ENCODE measurements at regions not wholly inside any gene's neighbourhood (a gene's known extent, or its start where the extent isn't known, plus 50 kb on each side); places are given as distances from the start of the nearest gene placed in this dataset.

DNA sequence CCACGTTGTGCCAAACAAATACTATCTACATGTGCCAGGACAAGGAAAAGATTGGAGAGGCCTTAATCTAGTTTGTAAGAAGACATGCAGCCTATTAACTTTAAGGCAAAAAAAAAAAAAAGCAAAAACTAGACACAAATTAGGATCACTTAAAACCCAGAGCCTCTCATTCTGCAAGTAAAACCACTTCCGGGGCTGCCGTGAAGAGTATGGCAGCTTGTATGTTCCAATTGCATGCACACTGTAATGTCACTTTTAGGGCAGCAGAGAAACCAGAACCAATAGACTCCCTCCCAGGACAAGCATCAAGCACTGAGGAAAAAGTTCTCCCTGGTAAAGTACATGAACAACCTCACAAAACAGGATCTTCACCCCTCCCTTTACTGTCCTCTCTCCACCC is 70.6 kb downstream of the RSL24D1 start:
- H3K9me3 ChIP-seq = no peaks in the 10 kb centered on the region
- no peaks in the 10 kb centered on the region for H3K36me3 ChIP-seq
- no peaks in the 10 kb centered on the region for H3K4me1 ChIP-seq
- no peak for DNase-seq
- no peak overlapping the region for H3K4me3 ChIP-seq (ENCODE audit: low read depth, low read length)
- H3K27me3 ChIP-seq = no peaks in the 10 kb centered on the region
- TF ChIP-seq, protein P1, sequence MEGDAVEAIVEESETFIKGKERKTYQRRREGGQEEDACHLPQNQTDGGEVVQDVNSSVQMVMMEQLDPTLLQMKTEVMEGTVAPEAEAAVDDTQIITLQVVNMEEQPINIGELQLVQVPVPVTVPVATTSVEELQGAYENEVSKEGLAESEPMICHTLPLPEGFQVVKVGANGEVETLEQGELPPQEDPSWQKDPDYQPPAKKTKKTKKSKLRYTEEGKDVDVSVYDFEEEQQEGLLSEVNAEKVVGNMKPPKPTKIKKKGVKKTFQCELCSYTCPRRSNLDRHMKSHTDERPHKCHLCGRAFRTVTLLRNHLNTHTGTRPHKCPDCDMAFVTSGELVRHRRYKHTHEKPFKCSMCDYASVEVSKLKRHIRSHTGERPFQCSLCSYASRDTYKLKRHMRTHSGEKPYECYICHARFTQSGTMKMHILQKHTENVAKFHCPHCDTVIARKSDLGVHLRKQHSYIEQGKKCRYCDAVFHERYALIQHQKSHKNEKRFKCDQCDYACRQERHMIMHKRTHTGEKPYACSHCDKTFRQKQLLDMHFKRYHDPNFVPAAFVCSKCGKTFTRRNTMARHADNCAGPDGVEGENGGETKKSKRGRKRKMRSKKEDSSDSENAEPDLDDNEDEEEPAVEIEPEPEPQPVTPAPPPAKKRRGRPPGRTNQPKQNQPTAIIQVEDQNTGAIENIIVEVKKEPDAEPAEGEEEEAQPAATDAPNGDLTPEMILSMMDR (IDR thresholded peaks at IDR 0.05; ENCODE audit: low read depth, low read length) = no peak

DNA sequence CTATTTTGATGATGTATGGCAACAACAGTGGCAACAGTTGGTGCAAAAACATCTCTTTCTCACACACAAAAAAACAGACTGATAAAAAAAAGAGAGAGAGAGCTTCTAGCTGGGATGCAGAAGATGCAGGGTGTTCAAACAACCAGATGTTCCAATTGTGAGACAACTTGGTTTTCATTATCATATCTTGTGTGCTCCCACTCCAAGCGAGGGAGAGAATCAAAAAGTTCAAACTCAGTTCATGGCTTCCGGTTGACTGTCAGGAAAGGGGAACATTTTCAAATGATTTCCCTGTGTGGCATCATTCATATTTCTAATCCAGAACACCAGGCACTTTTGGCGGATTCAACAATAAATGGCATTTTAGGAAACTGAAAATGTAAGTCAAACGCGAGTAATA is 72.1 kb downstream of the RSL24D1 start:
- TF ChIP-seq, protein P1 (IDR thresholded peaks at IDR 0.05; ENCODE audit: low read depth, low read length) = no peak
- H3K36me3 ChIP-seq = no peaks in the 10 kb centered on the region
- no peak overlapping the region for H3K4me3 ChIP-seq (ENCODE audit: low read depth, low read length)
- no peaks in the 10 kb centered on the region for H3K9me3 ChIP-seq
- no peaks in the 10 kb centered on the region for H3K27me3 ChIP-seq
- H3K4me1 ChIP-seq = no peaks in the 10 kb centered on the region
- no peak for DNase-seq

DNA sequence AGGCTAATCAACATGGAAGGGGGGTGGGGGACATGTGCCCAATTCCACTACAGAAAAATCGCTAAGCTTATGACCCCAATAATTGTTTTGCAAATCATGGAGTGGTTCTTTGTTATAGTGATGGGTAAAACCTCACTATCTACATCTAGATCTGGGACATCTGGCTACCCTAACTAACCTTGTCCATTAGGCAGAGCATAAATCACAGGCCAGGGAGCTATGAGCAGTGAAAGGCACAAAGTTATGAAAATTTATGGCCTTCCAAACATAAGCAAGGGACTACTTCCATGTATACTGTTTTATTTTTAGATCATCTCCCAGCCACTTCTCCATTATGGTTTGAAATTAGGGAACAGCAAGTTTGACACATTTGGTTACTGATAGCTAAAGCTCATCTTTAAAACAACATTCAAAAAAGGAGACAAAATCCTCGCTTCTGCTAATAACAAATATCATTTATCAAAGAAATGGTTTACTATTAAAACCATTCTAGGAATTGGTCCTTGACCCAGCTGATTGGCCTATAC is 78.3 kb downstream of the RSL24D1 start:
- no peaks in the 10 kb centered on the region for H3K4me1 ChIP-seq
- TF ChIP-seq, protein P1 (IDR thresholded peaks at IDR 0.05; ENCODE audit: low read depth, low read length) = no peak
- no peak for DNase-seq
- H3K9me3 ChIP-seq = no peaks in the 10 kb centered on the region
- H3K27me3 ChIP-seq = no peaks in the 10 kb centered on the region
- H3K36me3 ChIP-seq = no peaks in the 10 kb centered on the region
- H3K4me3 ChIP-seq (ENCODE audit: low read depth, low read length) = no peak overlapping the region

DNA sequence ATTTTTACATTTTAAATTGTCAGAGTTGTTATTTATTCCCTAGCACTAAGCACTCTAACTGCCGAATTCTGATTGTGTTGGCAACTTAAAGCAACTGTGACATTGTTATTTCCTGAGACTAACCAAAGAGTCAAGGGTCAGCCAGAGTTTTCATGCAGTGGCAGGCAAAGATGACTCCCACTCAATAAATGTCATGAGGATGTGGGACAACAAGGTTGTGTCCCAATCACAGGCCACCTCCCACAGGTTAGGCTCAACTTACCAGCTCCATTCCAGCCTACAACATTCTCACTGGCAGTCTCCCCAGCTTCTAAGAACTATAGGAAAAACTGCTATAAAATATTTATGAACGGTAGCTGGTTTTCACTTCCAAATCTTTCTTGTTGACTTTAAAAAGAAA is 80.1 kb downstream of the RSL24D1 start:
- no peaks in the 10 kb centered on the region for H3K9me3 ChIP-seq
- no peaks in the 10 kb centered on the region for H3K36me3 ChIP-seq
- no peaks in the 10 kb centered on the region for H3K27me3 ChIP-seq
- TF ChIP-seq, protein P1 (IDR thresholded peaks at IDR 0.05; ENCODE audit: low read depth, low read length) = no peak
- DNase-seq = no peak
- no peak overlapping the region for H3K4me3 ChIP-seq (ENCODE audit: low read depth, low read length)
- no peaks in the 10 kb centered on the region for H3K4me1 ChIP-seq

DNA sequence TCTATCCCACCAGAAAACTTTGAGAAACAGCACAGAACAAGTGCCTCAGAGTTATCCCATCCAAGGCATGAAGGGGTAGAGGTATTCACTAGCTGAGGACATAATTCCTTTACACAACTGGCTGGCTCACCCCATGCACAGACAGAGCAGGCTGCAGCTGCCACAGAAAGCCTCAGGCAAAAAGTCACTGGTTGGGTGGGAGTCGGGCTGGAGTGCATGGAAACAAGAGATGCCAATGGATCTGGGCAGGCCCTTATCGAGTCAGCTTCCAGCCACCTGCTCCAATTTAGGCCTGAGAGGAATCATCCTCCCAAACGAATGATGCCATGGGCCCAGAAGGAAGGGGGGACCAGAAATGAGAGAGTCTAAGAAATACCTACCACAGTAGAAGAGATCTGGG is 83.0 kb downstream of the RSL24D1 start:
- TF ChIP-seq, protein P1 (IDR thresholded peaks at IDR 0.05; ENCODE audit: low read depth, low read length) = no peak
- H3K9me3 ChIP-seq = no peaks in the 10 kb centered on the region
- no peaks in the 10 kb centered on the region for H3K36me3 ChIP-seq
- DNase-seq = no peak
- no peaks in the 10 kb centered on the region for H3K27me3 ChIP-seq
- H3K4me1 ChIP-seq = no peaks in the 10 kb centered on the region
- no peak overlapping the region for H3K4me3 ChIP-seq (ENCODE audit: low read depth, low read length)

DNA sequence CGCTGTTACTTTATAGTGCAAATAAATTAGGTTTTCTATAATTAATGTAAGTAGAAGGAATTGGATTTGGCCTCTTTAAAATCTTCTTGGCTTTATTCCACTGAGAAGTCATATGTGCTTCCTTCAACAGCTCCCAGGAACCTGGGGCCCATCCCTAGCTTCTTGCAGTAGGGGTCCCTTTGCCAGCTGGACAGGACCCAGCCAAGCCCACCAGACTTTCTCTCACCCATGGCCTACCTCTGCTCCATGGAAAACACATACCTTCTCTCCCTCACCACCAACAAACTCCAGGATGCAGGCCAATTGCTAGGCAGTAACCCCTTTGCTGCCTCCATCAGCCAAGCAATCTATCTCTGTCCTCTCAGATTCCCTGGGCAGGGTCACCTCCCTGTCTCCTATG is 84.0 kb downstream of the RSL24D1 start:
- no peaks in the 10 kb centered on the region for H3K9me3 ChIP-seq
- no peak overlapping the region for H3K4me3 ChIP-seq (ENCODE audit: low read depth, low read length)
- no peak for DNase-seq
- H3K36me3 ChIP-seq = no peaks in the 10 kb centered on the region
- TF ChIP-seq, protein P1 (IDR thresholded peaks at IDR 0.05; ENCODE audit: low read depth, low read length) = no peak
- no peaks in the 10 kb centered on the region for H3K4me1 ChIP-seq
- H3K27me3 ChIP-seq = no peaks in the 10 kb centered on the region
